HL-60 (cell line): ENCODE measurements at regions not wholly inside any gene's neighbourhood (a gene's known extent, or its start where the extent isn't known, plus 50 kb on each side); places are given as distances from the start of the nearest gene placed in this dataset.

Experiments used
- DNase-seq, 2 experiments: peaks; one replicate each; pipeline ENCODE4 v3.0.0-alpha.2; 2010 to 2020; ENCODE audit warnings: low read depth in 1 of 2, low spot score in 1 of 2
- H3K27ac ChIP-seq: fragments of 250-450 bp; sonication (Bioruptor Pico); replicated peaks from 2 replicates; pipeline ENCODE4 v1.5.1; 2020; ENCODE audit warnings: mild to moderate bottlenecking, moderate library complexity
- H3K27me3 ChIP-seq: fragments of 250-450 bp; sonication (Bioruptor Pico); 2 replicates; pipeline ENCODE4 v1.5.1; 2021; ENCODE audit warnings: mild to moderate bottlenecking, moderate library complexity; ENCODE audit not compliant: insufficient read depth, poor library complexity, severe bottlenecking
- H3K4me3 ChIP-seq: replicated peaks from 2 replicates; pipeline ENCODE4 v1.5.1; 2011; ENCODE audit warnings: mild to moderate bottlenecking, control low read depth, low read length; ENCODE audit not compliant: insufficient read depth
- GABPA ChIP-seq: IDR thresholded peaks from 2 replicates; pipeline ENCODE4 v1.6.1; 2012; ENCODE audit warnings: low read depth
- POLR2AphosphoS5 ChIP-seq: IDR thresholded peaks from 2 replicates; pipeline ENCODE4 v1.6.1; 2012; ENCODE audit warnings: low read depth
- REST ChIP-seq: IDR thresholded peaks from 2 replicates; pipeline ENCODE4 v1.6.1; 2012; ENCODE audit warnings: low read depth; ENCODE audit not compliant: insufficient replicate concordance
- SPI1 ChIP-seq: IDR thresholded peaks from 2 replicates; pipeline ENCODE4 v1.6.1; 2012; ENCODE audit warnings: low read depth, mild to moderate bottlenecking, borderline replicate concordance
- TF ChIP-seq, protein P1 (sequence below): IDR thresholded peaks from one replicate; pipeline ENCODE4 v1.5.1; 2011; ENCODE audit warnings: low read length, control low read depth, inconsistent platforms; ENCODE audit not compliant: insufficient read depth

- DNase-seq: no peak
- TF ChIP-seq REST (no peak), POLR2AphosphoS5 (no peak), SPI1 (no peak), GABPA (no peak)
- TF ChIP-seq, protein P1, sequence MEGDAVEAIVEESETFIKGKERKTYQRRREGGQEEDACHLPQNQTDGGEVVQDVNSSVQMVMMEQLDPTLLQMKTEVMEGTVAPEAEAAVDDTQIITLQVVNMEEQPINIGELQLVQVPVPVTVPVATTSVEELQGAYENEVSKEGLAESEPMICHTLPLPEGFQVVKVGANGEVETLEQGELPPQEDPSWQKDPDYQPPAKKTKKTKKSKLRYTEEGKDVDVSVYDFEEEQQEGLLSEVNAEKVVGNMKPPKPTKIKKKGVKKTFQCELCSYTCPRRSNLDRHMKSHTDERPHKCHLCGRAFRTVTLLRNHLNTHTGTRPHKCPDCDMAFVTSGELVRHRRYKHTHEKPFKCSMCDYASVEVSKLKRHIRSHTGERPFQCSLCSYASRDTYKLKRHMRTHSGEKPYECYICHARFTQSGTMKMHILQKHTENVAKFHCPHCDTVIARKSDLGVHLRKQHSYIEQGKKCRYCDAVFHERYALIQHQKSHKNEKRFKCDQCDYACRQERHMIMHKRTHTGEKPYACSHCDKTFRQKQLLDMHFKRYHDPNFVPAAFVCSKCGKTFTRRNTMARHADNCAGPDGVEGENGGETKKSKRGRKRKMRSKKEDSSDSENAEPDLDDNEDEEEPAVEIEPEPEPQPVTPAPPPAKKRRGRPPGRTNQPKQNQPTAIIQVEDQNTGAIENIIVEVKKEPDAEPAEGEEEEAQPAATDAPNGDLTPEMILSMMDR: no peak
- Histone ChIP-seq H3K4me3 (no peak overlapping the region), H3K27ac (no peak overlapping the region), H3K27me3 (no peaks in the 10 kb centered on the region)
Measured at GRCh38 chr1:5220821-5221220, 566.4 kb downstream of the AJAP1 start.

- H3K27me3 ChIP-seq: no peaks in the 10 kb centered on the region
- no peak overlapping the region for H3K27ac ChIP-seq
- H3K4me3 ChIP-seq: no peak overlapping the region
- no peak for TF ChIP-seq GABPA
- no peak for TF ChIP-seq SPI1
- TF ChIP-seq, protein P1: no peak
- no peak for TF ChIP-seq POLR2AphosphoS5
- no peak for TF ChIP-seq REST
- no peak for DNase-seq
Measured at GRCh38 chr1:5220421-5220820, 566.0 kb downstream of the AJAP1 start.

- TF ChIP-seq SPI1: no peak
- TF ChIP-seq, protein P1: no peak
- no peak for TF ChIP-seq POLR2AphosphoS5
- no peak for TF ChIP-seq GABPA
- no peak for TF ChIP-seq REST
- H3K27ac ChIP-seq: no peak overlapping the region
- H3K4me3 ChIP-seq: no peak overlapping the region
- DNase-seq: no peak
- no peaks in the 10 kb centered on the region for H3K27me3 ChIP-seq
Measured at GRCh38 chr1:5200006-5200405, 545.6 kb downstream of the AJAP1 start.
